ENCODE measurements at regions not wholly inside any gene's neighbourhood (a gene's known extent, or its start where the extent isn't known, plus 50 kb on each side); places are given as distances from the start of the nearest gene placed in this dataset.

DNA sequence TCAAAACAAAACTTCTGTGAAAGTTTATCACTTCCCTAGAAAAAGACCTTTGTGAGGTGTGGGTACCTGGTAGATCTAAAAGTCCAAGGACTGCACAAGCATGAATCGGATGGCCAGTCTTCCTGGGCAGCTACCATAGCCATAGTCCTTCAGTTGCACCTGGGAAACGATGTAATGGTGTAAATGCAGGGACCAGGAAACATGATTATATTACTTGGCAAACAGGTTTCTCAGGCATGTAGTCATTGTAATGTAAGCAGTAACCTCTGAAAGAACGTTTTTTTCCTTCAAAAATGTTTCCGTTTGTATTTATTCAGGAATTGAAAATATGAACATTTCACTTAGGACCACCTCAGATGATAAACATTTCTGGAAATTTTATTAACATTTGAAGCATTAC lies 433.4 kb downstream of the DTWD2 start:
- no peak overlapping the region for H3K4me3 ChIP-seq (ENCODE audit: low read length)
- TF ChIP-seq, protein P1, sequence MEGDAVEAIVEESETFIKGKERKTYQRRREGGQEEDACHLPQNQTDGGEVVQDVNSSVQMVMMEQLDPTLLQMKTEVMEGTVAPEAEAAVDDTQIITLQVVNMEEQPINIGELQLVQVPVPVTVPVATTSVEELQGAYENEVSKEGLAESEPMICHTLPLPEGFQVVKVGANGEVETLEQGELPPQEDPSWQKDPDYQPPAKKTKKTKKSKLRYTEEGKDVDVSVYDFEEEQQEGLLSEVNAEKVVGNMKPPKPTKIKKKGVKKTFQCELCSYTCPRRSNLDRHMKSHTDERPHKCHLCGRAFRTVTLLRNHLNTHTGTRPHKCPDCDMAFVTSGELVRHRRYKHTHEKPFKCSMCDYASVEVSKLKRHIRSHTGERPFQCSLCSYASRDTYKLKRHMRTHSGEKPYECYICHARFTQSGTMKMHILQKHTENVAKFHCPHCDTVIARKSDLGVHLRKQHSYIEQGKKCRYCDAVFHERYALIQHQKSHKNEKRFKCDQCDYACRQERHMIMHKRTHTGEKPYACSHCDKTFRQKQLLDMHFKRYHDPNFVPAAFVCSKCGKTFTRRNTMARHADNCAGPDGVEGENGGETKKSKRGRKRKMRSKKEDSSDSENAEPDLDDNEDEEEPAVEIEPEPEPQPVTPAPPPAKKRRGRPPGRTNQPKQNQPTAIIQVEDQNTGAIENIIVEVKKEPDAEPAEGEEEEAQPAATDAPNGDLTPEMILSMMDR (conservative IDR thresholded peaks at IDR 0.05; ENCODE audit: low read depth, low read length) = no peak
- DNase-seq (ENCODE audit: low read depth) = no peak

DNA sequence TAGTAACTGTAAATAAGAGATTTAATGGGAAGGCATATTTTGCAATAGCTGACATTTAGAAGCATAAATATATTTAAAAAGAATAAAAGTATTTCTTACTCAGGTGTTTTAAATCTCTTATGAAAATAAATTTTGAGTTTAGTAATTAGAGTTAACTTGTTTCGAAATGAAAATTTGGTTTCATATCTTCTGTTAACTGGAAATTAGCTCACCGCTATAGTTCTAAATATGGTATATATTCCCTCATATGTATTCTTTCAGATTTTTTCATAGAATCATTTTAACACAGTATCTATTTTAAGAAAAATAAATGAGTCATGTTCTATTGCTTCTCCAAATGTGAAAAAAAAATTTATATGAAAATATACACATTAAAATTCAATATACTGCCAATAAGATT lies 434.1 kb downstream of the DTWD2 start:
- no peak for DNase-seq (ENCODE audit: low read depth)

GRCh38 chr5:118553662-118554061 lies 434.7 kb downstream of the DTWD2 start:
- H3K4me3 ChIP-seq (ENCODE audit: low read length) = no peak overlapping the region
- TF ChIP-seq, protein P1 (conservative IDR thresholded peaks at IDR 0.05; ENCODE audit: low read depth, low read length) = no peak
- no peak for DNase-seq (ENCODE audit: low read depth)

More for the DNA sequence above, 434.1 kb downstream of the DTWD2 start:
- TF ChIP-seq, protein P1 (conservative IDR thresholded peaks at IDR 0.05; ENCODE audit: low read depth, low read length) = no peak
- no peak overlapping the region for H3K4me3 ChIP-seq (ENCODE audit: low read length)

- TF ChIP-seq, protein P1 (conservative IDR thresholded peaks at IDR 0.05; ENCODE audit: low read depth, low read length) = no peak
- no peak for DNase-seq (ENCODE audit: low read depth)
- H3K4me3 ChIP-seq (ENCODE audit: low read length) = no peak overlapping the region
These were observed 435.5 kb downstream of the DTWD2 start for GRCh38 chr5:118552731-118553360.

DNA sequence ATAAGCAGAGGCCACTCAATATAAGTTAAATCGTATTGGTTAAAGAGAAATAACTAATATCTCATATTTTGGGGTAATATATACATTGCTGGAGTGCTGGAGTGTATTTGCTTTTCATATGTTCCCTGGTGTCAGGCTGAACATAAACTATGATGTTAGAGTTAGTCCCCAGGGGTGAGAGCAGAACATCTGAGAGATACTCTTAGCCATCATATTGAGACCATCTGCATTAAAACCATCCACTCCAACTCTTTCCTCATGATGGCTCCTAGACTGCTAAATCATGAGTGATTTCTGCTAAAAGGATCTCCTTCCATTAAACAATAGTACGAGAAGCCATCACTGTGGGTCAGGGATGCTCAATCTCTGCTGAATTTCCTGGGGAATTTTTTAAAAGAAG lies 436.2 kb downstream of the DTWD2 start:
- no peak for DNase-seq (ENCODE audit: low read depth)
- TF ChIP-seq, protein P1 (conservative IDR thresholded peaks at IDR 0.05; ENCODE audit: low read depth, low read length) = no peak
- H3K4me3 ChIP-seq (ENCODE audit: low read length) = no peak overlapping the region

GRCh38 chr5:118551716-118552115 lies 436.6 kb downstream of the DTWD2 start:
- H3K4me3 ChIP-seq (ENCODE audit: low read length) = no peak overlapping the region
- no peak for DNase-seq (ENCODE audit: low read depth)
- TF ChIP-seq, protein P1 (conservative IDR thresholded peaks at IDR 0.05; ENCODE audit: low read depth, low read length) = no peak

GRCh38 chr5:118551031-118551430 lies 437.3 kb downstream of the DTWD2 start:
- TF ChIP-seq, protein P1 (conservative IDR thresholded peaks at IDR 0.05; ENCODE audit: low read depth, low read length) = no peak
- H3K4me3 ChIP-seq (ENCODE audit: low read length) = no peak overlapping the region
- no peak for DNase-seq (ENCODE audit: low read depth)
